CD4-positive, CD25-positive, alpha-beta regulatory T cell (primary cell): ENCODE measurements at regions not wholly inside any gene's neighbourhood (a gene's known extent, or its start where the extent isn't known, plus 50 kb on each side); places are given as distances from the start of the nearest gene placed in this dataset.
"Not testable (repeated sequence)": the region's sequence is repeated elsewhere in the genome, so short reads cannot be mapped to it uniquely, and the experiment has no call there.

Experiments
- ATAC-seq, 2 donors: fragments of 150-1000 bp; cut with Tn5 transposase; one replicate each; pipeline ENCODE4 v1.10.0; 2021; ENCODE audit warnings: low read depth in 2 of 2, moderate number of reproducible peaks in 2 of 2, moderate library complexity in 1 of 2
- DNase-seq, 3 donors: peaks; one replicate each; pipeline versions ENCODE4 v3.0.0 to v3.0.0-alpha.2; 2012 to 2022; ENCODE audit warnings: mixed read lengths in 1 of 3
- H3K27ac ChIP-seq: one replicate; pipeline ENCODE4 v1.7.0; 2013; ENCODE audit warnings: mild to moderate bottlenecking, low read length; ENCODE audit not compliant: insufficient read depth, poor library complexity, severe bottlenecking
- H3K27me3 ChIP-seq: one replicate; pipeline ENCODE4 v1.7.0; 2013; ENCODE audit warnings: low read length; ENCODE audit not compliant: control insufficient read depth, insufficient read depth
- H3K36me3 ChIP-seq: one replicate; pipeline ENCODE4 v1.7.0; 2013; ENCODE audit warnings: mild to moderate bottlenecking, low read length, moderate library complexity; ENCODE audit not compliant: control insufficient read depth, insufficient read depth
- H3K4me1 ChIP-seq: 2 replicates; pipeline ENCODE4 v1.7.0; 2013; ENCODE audit warnings: mild to moderate bottlenecking, low read length; ENCODE audit not compliant: insufficient read depth, control insufficient read depth, poor library complexity, severe bottlenecking
- H3K4me3 ChIP-seq: one replicate; pipeline ENCODE4 v1.7.0; 2013; ENCODE audit warnings: low read depth, mild to moderate bottlenecking, low read length, moderate library complexity
- H3K9me3 ChIP-seq, 2 experiments: 1 replicate in 1 of 2; 2 replicates in 1 of 2; pipeline ENCODE4 v1.7.0; 2013; ENCODE audit warnings: low read length in 2 of 2, mild to moderate bottlenecking in 1 of 2, moderate library complexity in 1 of 2; ENCODE audit not compliant: control insufficient read depth in 2 of 2
- H3K27ac Mint-ChIP-seq, 3 donors: one replicate each; pipeline ENCODE4 v1.8.0; 2020 to 2022; ENCODE audit warnings: mild to moderate bottlenecking in 3 of 3, mixed read lengths in 3 of 3, moderate library complexity in 2 of 3
- H3K27me3 Mint-ChIP-seq: one replicate; pipeline ENCODE4 v1.8.0; 2022; ENCODE audit warnings: mild to moderate bottlenecking, mixed read lengths
- H3K36me3 Mint-ChIP-seq: one replicate; pipeline ENCODE4 v1.8.0; 2020; ENCODE audit warnings: mixed read lengths
- H3K4me1 Mint-ChIP-seq, 4 donors: one replicate each; pipeline ENCODE4 v1.8.0; 2020 to 2022; ENCODE audit warnings: mixed read lengths in 4 of 4, mild to moderate bottlenecking in 1 of 4
- H3K4me3 Mint-ChIP-seq, 4 donors: one replicate each; pipeline ENCODE4 v1.8.0; 2020 to 2022; ENCODE audit warnings: mild to moderate bottlenecking in 4 of 4, mixed read lengths in 4 of 4, moderate library complexity in 3 of 4
- H3K9me3 Mint-ChIP-seq, 7 donors: one replicate each; pipeline ENCODE4 v1.8.0; 2020 to 2022; ENCODE audit warnings: mixed read lengths in 7 of 7, mild to moderate bottlenecking in 3 of 7, moderate library complexity in 2 of 7

DNA sequence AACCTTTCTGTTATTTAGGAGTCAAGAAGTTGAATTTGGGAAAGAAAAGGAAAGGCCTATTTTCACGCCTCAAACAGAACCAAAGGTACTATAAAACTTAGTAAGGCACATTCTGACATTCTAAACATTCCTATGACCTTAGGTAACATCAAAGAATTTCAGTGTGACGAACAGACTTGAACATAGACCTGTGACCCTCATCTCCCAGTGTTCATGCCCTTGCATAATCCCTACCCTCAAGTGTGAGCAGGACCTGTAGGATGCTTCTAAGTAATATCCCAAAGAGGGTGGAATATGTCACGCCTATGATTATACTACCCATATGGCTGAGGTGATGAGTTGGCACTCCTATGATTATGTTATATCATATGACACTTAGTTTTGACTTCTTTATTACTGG is 540.9 kb downstream of the KIF4B start:
- Mint-ChIP-seq H3K4me1 (no peaks in the 10 kb centered on the region), H3K27ac (no peak overlapping the region), H3K36me3 (no peaks in the 10 kb centered on the region), H3K9me3 (peaks cover 0 to 8% (median 3%) of the 10 kb centered on the region in 7 donors), H3K4me3 (no peak overlapping the region), H3K27me3 (no peaks in the 10 kb centered on the region)
- ATAC-seq (no peak), DNase-seq (no peak)
- H3K36me3 ChIP-seq = no peaks in the 10 kb centered on the region
- H3K4me3 ChIP-seq = no peak overlapping the region
- no peaks in the 10 kb centered on the region for H3K27me3 ChIP-seq
- no peaks in the 10 kb centered on the region for H3K9me3 ChIP-seq
- H3K4me1 ChIP-seq = no peaks in the 10 kb centered on the region
- no peak overlapping the region for H3K27ac ChIP-seq

DNA sequence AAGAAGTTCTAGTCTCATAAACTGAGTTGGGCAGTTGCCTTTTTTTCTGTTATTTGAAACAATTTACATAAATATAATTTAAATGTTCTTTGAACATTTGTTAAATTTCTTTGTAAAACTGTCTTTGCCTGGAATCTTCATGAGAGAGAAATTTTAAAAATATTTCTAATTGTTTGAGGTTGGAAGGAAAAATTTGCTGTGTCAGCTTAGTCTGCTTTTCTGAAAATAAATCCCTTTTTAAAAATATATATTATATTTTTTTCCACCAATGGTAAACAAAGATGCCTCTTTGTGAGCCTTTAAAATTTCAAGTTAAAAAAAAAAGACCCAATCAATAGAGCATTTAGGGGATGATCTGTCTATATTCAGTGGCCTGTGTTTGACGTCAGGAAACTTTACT is 542.7 kb downstream of the KIF4B start:
- Histone ChIP-seq H3K4me1 (no peaks in the 10 kb centered on the region), H3K36me3 (no peaks in the 10 kb centered on the region), H3K27me3 (no peaks in the 10 kb centered on the region), H3K9me3 (no peaks in the 10 kb centered on the region), H3K4me3 (no peak overlapping the region), H3K27ac (no peak overlapping the region)
- Mint-ChIP-seq H3K9me3 (peaks cover 0 to 5% (median 0%) of the 10 kb centered on the region in 7 donors), H3K27me3 (no peaks in the 10 kb centered on the region), H3K4me3 (no peak overlapping the region), H3K36me3 (no peaks in the 10 kb centered on the region), H3K4me1 (no peaks in the 10 kb centered on the region), H3K27ac (no peak overlapping the region)
- ATAC-seq = no peak
- DNase-seq = no peak

DNA sequence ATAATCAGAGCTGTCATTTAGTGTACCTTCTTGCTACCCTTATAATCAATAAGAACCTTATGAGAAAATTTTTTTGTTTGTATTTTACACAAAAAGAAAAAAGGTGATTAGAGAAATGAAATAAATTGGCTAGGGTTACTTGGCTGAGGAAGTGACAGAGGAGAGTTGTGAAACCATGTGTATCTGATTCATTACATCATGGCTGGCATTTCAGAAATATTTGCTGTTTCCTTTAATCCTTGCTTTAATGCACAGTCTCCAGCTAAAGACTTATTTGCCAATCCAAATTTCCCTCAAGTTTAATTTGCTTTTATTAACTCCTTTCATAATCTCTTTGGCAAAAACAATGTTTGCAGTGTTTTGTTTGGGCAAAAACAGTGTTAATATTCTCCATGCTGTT is 543.1 kb downstream of the KIF4B start:
- Mint-ChIP-seq H3K9me3 (peaks cover 0 to 5% (median 0%) of the 10 kb centered on the region in 7 donors), H3K4me3 (no peak overlapping the region), H3K27me3 (no peaks in the 10 kb centered on the region), H3K27ac (no peak overlapping the region), H3K36me3 (no peaks in the 10 kb centered on the region), H3K4me1 (no peaks in the 10 kb centered on the region)
- Histone ChIP-seq H3K27ac (no peak overlapping the region), H3K27me3 (no peaks in the 10 kb centered on the region), H3K4me1 (no peaks in the 10 kb centered on the region), H3K36me3 (no peaks in the 10 kb centered on the region), H3K4me3 (no peak overlapping the region), H3K9me3 (no peaks in the 10 kb centered on the region)
- DNase-seq (no peak), ATAC-seq (no peak)

DNA sequence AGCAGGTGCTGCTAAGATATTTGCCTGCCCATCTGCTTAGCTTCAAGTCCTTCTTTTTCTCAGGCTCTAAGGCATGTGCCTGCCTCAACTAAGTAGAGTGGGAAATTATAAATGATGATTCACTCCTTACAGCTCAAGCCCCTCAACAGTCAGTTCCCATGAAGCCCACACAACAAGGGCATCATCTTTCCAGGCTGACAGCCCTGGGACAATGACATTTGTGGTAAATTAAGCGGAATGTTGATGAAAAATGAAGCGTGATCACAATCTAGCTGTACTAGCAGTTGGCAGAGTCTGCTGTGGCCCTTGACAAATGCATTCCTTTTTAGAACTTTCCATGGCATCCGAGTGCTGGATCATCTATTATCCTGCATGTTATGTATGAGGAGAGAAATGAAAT is 548.6 kb downstream of the KIF4B start:
- H3K4me1 ChIP-seq = no peaks in the 10 kb centered on the region
- Mint-ChIP-seq H3K4me1 (no peaks in the 10 kb centered on the region), H3K36me3 (no peaks in the 10 kb centered on the region), H3K9me3 (peaks cover 0 to 6% (median 1%) of the 10 kb centered on the region in 7 donors), H3K4me3 (no peak overlapping the region), H3K27ac (no peak overlapping the region), H3K27me3 (no peaks in the 10 kb centered on the region)
- no peaks in the 10 kb centered on the region for H3K27me3 ChIP-seq
- H3K4me3 ChIP-seq = no peak overlapping the region
- no peak overlapping the region for H3K27ac ChIP-seq
- H3K36me3 ChIP-seq = no peaks in the 10 kb centered on the region
- ATAC-seq = no peak
- no peak for DNase-seq
- no peaks in the 10 kb centered on the region for H3K9me3 ChIP-seq

DNA sequence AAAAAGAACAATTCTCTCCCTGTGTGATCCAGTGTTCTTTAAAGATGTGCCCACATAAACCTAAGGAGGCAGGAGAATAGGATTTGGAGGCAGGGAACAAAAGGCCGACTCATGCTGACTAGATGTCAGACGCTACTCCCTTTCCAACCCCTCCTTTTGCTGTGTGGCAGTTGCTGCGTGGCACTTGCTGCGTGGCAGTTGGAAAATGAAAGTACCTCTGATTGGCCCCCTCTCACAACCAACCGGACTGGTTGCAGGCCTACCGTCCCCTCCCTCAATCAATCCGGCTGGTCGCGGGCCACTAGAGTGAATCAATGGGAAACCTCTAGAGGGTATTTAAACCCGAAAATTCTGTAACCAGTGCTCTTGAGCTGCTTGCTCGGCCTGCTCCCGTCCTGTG is 551.0 kb downstream of the KIF4B start:
- ATAC-seq = no peak
- no peak overlapping the region for H3K4me3 Mint-ChIP-seq
- H3K27me3 Mint-ChIP-seq = no peaks in the 10 kb centered on the region

DNA sequence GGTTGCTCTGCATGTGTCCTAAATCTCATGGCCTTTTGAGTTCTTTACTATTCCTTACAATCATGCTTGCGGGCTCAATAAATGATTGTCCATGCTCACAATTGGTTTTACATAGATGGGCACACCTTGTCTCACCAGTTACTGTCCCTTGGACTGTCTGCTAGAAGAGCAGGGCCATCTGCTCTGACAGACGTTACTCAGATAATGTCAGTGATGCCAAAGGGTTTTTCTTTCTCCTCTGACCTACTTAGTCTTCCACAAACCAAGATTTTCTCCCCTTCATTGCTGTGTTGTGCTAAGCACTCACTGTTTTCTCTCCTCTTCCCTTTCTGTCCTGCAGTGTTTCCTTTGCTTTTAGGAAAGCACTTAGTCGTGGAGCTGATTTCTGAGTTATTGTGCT is 562.3 kb downstream of the KIF4B start:
- Mint-ChIP-seq H3K9me3 (peaks cover 0 to 15% (median 6%) of the 10 kb centered on the region in 7 donors), H3K27ac (no peak overlapping the region), H3K4me3 (no peak overlapping the region), H3K4me1 (no peaks in the 10 kb centered on the region), H3K27me3 (no peaks in the 10 kb centered on the region), H3K36me3 (no peaks in the 10 kb centered on the region)
- H3K27ac ChIP-seq = no peak overlapping the region
- no peaks in the 10 kb centered on the region for H3K36me3 ChIP-seq
- DNase-seq = no peak
- H3K4me3 ChIP-seq = no peak overlapping the region
- no peaks in the 10 kb centered on the region for H3K4me1 ChIP-seq
- no peaks in the 10 kb centered on the region for H3K27me3 ChIP-seq
- ATAC-seq = no peak
- H3K9me3 ChIP-seq = no peaks in the 10 kb centered on the region

More for the DNA sequence above, 551.0 kb downstream of the KIF4B start:
- peaks cover 0 to 8% (median 5%) of the 10 kb centered on the region in 7 donors for H3K9me3 Mint-ChIP-seq
- Histone ChIP-seq H3K36me3 (no peaks in the 10 kb centered on the region), H3K27me3 (no peaks in the 10 kb centered on the region), H3K4me1 (no peaks in the 10 kb centered on the region), H3K27ac (no peak overlapping the region), H3K4me3 (no peak overlapping the region), H3K9me3 (peaks cover 0 to 3% of the 10 kb centered on the region in 2 experiments)
- H3K27ac Mint-ChIP-seq = no peak overlapping the region
- H3K36me3 Mint-ChIP-seq = no peaks in the 10 kb centered on the region
- H3K4me1 Mint-ChIP-seq = no peaks in the 10 kb centered on the region
- DNase-seq = no peak

DNA sequence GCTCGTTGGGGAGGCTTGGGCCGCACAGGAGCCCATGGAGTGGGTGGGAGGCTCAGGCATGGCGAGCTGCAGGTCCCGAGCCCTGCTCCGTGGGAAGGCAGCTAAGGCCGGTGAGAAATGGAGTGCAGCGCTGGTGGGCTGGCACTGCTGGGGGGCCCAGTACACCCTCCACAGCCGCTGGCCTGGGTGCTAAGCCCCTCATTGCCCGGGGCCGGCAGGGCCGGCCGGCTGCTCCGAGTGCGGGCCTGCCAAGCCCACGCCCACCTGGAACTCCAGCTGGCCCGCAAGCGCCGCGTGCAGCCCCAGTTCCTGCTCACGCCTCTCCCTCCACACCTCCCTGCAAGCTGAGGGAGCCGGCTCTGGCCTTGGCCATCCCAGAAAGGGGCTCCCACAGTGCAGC is 573.3 kb downstream of the KIF4B start:
- not testable (repeated sequence) for H3K36me3 Mint-ChIP-seq, ATAC-seq, H3K4me3 Mint-ChIP-seq, H3K27ac Mint-ChIP-seq, H3K27me3 ChIP-seq, H3K27ac ChIP-seq, H3K4me1 Mint-ChIP-seq, H3K4me3 ChIP-seq, DNase-seq, H3K36me3 ChIP-seq, H3K4me1 ChIP-seq, H3K27me3 Mint-ChIP-seq, H3K9me3 ChIP-seq, H3K9me3 Mint-ChIP-seq

DNA sequence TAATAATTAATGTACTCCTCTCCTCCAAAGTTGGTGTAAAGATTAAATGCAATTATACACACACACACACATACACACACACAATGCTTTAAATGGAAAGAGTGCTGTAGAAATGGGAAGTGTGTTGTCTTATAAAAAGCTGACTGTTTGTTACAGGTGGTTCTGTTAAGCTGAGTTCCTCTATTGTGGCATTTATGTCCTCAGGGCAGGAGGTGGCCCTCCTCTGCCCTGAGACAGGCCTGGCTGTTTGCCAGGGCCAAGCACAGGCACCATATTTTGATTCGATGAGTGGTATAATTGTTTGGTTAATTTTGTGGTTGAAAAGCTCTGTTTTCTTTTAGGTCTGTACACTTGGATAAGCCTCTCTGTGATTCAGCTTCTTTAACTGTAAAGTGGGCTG is 573.9 kb downstream of the KIF4B start:
- H3K27me3 Mint-ChIP-seq = no peaks in the 10 kb centered on the region
- H3K9me3 Mint-ChIP-seq = peaks cover 0 to 2% (median 0%) of the 10 kb centered on the region in 7 donors
- Histone ChIP-seq H3K27ac (no peak overlapping the region), H3K36me3 (no peaks in the 10 kb centered on the region), H3K9me3 (no peaks in the 10 kb centered on the region), H3K4me3 (no peak overlapping the region), H3K4me1 (no peaks in the 10 kb centered on the region), H3K27me3 (no peaks in the 10 kb centered on the region)
- ATAC-seq = no peak
- no peak overlapping the region for H3K4me3 Mint-ChIP-seq
- DNase-seq = no peak
- no peak overlapping the region for H3K27ac Mint-ChIP-seq
- no peaks in the 10 kb centered on the region for H3K4me1 Mint-ChIP-seq
- H3K36me3 Mint-ChIP-seq = no peaks in the 10 kb centered on the region
